ENCODE measurements at regions not wholly inside any gene's neighbourhood (a gene's known extent, or its start where the extent isn't known, plus 50 kb on each side); places are given as distances from the start of the nearest gene placed in this dataset.
"Not testable (repeated sequence)": the region's sequence is repeated elsewhere in the genome, so short reads cannot be mapped to it uniquely, and the experiment has no call there.

DNA sequence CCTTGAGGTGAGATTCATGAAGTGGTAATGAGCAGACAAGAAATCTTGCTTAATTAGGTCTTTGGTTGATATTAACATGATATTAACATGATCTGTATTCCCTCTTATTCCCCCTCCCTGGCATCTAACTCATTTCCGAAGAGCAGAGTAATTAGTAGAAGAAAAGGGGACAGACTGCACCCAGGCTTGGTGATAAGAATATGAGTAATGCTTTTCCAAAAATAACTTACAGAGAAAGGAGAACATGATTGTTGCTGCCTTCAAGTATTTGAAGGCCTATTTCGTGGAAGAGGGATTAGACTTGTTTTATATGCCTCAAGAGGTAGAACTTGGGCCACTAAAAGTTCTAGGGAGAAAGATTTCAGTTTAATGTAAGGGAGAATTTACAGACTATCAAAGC is 130.6 kb upstream of the ATP5MC3 start:
- DNase-seq = no peak

DNA sequence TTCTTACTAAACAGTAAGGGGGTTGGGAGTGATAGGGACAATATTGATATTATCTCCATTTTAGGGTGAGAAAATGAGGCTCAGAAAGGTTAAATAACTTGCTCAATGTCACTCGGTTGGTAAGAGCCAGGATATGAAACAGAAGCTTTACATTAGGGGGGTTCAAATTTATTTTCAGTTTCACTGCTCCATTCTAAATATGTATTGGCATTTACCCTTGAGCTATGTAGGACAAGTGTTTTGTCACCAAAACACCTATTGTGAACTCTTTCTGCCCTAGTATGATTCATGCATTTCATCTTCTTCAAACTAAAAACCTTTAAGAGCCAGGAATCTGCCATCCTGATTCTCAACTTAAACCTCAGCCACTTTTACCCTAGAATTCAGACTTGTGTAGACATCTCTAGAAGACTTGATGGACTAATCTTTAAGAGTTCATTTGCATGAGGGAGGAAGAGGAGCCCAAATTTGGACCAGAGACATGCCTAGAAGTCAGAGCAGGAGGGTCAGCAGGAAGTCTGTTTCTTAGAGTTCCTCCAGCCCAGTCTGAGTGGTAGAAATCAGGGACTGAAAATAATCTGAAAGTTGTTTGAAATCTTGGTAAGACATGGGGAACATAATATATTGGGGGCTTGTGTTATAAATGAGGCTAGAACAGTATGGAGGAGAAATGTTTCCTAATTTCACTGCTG is 129.4 kb upstream of the ATP5MC3 start:
- DNase-seq = no peak

DNA sequence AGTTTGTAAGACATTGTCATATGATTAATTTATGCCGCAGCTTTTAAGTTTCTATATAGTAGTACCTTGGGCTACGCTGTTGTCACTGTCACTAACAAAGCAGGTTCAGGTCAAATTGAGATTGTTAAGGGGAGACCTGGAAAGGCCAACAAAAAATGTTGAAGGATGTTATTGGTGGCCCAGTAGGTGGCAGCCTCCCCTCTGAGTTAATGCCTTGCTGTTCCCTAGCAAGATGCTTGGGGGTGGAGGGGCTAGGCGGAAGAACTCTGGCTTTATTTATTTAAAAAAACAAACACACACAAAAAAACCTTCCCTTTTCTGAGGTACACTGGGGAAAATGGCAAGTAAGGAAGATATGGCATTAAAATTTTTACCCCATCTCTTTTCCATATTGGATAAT is 128.3 kb upstream of the ATP5MC3 start:
- peak; percentile 45 for DNase-seq

DNA sequence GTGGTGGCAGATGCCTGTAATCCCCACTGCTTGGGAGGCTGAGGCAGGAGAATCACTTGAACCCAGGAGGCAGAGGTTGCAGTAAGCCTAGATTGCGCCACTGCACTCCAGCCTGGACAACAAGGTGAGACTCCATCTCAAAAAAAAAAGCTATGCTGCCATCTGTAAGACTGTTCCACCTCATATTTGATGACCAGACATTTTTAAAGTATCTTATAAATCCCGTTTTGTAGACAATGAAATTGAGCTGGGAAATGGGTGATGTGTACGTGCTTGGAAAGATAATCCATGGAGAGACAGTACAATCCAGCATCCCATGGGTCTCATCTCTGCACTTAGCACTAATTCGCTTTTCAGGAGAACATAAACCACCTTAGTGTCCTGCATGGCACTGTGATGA is 126.5 kb upstream of the ATP5MC3 start:
- DNase-seq = no peak

DNA sequence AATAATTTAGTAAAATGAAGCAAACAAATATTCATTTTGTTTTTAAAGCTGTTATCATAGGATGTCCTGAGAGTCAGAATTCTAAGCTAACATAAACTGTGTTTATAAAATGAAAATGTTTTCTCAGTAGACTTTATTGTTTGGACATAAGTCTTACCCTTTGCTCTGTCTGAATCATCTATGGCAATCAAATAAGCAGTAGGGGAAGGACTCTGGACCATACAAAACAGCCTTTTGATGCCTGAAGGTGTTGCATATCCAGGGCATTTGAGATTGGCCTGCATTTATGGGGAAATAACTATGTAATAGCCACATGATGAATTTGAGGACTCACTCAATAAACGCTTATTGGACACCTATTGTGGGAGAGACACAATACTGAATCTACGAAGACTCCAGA is 123.0 kb upstream of the ATP5MC3 start:
- no peak for DNase-seq

DNA sequence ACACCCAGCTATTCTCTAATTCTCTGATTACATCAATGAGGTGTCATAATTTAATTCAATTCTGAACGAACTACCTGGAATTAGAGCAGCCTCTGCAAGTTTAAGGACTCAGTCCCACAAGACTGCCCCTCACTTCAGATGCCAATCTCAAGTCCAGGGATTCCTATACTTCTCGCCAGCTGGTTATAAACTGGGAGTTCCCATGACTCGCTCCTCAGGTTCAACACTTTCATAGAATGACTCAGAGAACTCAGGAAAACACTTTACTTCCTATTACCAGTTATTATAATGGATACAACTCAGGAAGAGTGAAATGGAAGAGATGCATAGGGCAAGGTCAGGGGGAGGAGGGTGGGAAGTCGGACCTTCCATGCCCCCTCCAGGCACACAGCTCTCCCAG is 112.3 kb upstream of the ATP5MC3 start:
- DNase-seq = no peak

DNA sequence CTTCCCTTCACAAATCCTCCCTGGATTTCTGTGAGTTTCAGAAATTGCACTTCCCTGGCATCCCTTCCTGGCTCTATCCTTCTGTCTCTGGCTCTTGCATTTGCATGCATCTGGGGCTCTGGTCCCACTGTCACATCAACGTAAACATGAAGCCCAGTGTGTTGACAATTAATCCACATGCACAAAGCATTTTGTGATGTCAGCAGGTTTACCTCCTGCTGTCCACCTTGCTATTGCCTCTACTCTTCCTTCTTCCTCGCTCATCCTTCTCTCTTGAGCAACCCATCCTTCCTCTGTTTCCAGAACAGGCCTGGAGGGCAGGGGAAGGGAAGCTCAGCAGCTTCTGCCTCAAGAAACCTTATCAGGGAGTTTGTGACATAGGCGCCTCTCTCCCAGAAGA is 111.7 kb upstream of the ATP5MC3 start:
- no peak for DNase-seq

DNA sequence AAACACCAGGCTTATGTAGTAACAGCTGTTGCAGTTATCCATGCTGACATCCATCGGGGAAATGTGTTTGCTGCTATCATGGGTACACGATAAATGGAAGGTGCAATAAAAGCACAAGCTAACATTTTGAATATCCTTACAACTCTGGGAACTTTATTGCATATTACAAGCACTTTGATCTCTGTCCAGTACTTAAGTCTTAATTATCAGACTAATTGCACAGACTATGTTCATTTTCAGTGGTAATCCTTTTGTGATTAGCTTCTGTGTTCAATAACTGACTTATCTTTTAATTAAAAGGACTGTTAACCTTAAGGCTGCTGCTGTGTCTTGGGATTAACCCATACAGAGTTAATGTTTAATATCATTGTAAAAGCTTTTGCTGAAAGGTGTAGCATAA is 101.4 kb upstream of the ATP5MC3 start:
- DNase-seq = no peak

DNA sequence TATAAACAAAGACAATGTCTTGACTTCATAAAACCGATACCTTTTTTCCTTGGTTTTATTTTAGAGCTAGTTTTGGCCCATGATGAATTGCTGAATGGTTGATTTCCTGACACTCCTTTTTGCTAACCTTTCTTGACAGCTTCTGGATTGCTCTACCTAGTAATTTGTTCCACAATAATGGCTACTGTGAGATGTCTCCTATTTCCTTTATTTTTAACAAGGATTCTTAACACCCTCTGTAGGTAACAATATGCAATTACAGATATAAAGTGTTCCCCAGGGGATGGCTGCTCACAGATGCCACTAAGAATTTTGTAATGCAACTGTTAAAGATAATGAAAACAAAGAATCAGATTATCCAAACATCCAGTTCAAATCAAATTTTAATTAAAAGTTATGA is 100.8 kb upstream of the ATP5MC3 start:
- DNase-seq = peak; percentile 81

DNA sequence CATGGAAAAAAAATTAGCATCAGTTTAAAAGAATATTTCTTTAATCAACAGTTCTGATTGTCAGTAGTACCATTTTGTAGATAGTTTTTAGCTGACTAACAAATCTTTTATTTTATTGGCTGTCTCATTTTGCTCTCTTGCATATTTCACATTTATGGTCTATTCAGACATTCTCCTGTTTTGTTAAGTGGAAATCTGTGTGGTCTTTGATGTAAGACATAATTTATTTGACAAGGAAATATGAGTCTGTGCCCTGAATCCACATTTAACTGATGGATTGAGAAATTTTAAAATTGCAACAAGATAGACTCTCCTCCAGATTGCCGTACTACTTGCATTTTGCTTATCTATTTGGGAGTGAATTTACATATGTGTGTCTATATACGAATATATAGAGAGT is 96.3 kb upstream of the ATP5MC3 start:
- no peak for DNase-seq

DNA sequence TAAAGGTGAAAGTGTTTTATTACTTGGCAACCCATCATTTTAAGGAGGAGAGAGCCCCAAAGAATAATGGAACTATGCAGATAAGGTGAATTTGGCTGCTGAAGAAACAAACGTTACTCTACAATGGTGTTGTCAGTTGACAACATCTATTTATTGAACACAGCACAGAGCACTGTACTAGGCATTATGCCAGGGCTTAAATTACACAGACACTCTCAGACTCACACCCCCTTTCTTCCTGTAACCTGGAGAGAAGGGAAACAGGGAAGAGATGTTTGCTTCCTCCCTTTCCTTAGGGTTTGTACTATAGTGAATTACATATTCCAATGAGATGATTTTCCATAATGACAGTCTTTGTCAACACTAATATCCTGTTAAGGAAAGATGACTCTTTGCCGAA is 94.0 kb upstream of the ATP5MC3 start:
- DNase-seq = peak; percentile 5

DNA sequence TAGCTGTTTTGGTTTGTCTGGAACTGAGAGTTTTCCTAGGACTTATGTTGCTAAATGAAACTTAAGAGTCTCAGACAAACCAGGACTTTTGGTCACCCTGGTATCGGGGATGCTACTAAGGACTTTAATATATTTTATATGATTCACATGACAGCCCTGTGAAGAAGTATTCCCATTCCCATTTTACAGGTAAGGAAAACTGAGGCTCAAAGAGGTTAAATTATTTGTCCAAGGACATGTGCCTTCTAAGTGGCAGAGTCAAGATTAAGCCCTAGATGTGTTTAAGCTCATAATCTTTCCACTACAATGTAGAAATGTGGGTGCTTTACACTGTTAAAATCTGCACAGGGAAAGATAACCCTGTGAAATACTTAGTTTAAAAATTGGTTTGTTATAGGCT is 77.7 kb upstream of the ATP5MC3 start:
- no peak for DNase-seq

DNA sequence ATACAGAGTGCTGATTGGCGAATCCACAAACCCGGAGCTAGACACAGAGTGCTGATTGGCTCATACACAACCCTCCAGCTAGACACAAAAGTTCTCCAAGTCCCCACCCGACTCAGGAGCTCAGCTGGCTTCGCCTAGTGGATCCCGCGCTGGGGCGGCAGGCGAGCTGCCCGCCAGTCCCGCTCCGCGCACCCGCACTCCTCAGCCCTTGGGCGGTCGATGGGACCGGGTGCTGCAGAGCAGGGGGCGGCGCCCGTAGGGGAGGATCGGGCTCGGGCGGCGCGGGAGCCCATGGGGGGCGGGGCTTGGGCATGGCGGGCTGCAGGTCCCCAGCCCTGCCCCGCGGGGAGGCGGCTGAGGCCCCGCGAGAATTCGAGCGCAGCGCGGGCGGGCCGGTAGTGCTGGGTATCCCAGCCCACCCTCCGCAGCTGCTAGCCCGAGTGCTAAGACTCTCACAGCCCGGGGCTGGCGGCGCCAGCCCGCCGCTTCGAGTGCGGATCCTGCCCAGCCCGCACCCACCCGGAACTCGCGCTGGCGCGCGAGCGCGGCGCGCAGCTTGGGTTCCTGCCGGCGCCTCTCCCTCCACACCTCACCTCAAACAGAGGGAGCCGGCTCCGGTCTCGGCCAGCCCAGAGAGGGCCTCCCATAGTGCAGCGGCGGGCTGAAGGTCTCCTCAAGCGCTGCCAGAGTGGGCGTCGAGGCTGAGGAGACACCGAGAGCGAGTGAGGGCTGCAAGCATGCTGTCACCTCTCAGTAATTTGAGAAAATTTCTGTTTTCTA is 75.5 kb upstream of the ATP5MC3 start:
- DNase-seq = no peak

DNA sequence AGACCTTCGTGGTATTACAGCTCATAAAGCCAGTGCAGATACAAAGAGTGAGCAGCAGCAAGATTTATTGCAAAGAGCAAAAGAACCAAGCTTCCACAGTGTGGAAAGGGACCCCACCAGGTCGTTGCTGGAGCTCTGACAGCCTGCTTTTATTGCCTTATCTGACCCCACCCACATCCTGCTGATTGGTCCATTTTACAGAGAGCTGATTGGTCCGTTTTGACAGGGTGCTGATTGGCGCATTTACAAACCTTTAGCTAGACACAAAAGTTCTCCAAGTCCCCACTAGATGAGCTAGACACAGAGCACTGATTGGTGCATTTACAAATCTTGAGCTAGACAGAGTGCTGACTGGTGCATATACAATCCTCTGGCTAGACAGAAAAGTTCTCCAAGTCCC is 74.9 kb upstream of the ATP5MC3 start:
- not testable (repeated sequence) for DNase-seq

DNA sequence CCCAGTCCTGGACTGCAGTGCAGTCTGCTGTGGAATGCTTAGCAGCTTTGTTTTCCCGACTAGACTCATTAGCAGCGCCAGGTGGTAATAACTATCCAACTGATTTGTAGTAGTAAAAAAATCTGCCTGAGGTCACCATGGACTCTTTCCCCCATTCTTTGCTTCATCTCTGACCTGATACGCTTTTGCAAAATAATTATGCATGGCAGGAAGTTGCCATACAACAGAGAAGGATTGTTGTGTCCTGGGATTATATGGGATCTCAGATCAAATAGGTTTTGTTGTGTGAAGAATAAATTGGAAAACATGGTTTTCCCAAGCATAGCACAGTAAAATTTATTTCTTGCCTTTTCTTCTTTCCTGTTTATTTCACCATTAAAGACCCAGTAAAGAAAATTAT is 72.4 kb upstream of the ATP5MC3 start:
- DNase-seq = no peak

DNA sequence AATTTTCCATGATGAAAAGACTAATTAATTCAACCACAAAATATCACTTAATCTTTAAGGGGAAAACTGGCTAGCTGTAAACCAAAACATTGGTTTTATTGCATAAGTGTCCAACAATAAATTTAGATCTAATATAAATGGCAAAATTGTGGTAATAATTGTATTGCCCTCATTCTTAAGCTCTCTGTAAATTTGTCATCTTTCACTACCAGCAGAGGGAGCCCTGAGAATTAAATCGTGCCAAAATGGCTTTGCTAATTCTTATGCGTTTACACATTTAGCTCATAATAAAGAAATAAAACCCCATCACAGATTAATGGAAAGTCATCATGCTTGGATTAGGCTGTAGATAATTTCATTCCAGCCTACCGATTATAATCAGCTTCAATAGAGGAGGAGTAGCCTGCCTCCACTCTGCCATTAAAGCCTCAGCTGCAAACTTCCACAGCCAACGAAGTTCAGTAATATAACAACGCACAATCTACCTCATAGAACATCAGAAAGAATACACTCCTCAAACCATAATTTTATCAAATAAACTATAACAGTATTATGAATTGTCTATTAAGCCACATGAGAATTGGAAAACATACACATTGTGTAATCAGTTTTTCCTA is 70.0 kb upstream of the ATP5MC3 start:
- DNase-seq = peak; percentile 44

DNA sequence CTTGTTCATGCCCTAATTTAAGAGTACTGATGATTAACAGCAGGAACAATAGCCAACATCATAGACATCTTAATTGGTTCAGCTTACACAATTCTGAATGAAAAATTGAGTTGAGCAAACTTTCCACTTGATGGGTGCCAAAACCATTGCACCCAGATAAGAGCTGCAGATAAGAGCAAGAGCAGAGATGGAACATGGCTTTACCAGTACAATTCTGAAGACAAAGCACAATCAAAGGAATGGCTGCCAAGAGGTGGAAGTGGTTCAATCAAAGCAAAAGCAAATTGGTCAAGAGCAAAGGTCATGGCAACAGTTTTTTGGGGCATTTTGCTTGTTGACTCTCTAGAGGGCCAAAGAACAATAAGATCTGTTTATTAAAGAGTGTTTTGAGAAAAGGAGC is 65.6 kb upstream of the ATP5MC3 start:
- no peak for DNase-seq

DNA sequence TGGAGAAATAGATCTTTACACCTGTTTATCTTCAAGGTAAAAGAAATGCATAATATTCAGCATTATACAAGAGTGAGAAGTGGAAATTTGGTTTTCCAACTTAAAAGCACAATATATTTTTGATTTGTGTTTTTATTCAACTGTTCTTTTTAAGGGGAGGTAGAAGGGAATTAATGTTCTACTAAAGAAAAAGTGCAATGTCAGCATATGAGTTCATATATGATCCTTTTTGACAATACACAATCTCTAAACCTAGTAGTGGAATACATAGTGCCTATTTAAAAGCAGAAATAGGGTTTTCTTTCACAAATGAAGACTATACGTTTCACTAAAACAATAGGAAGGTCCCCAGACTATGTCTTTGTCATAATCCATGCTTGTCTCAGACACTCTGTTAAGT is 63.2 kb upstream of the ATP5MC3 start:
- DNase-seq = no peak

DNA sequence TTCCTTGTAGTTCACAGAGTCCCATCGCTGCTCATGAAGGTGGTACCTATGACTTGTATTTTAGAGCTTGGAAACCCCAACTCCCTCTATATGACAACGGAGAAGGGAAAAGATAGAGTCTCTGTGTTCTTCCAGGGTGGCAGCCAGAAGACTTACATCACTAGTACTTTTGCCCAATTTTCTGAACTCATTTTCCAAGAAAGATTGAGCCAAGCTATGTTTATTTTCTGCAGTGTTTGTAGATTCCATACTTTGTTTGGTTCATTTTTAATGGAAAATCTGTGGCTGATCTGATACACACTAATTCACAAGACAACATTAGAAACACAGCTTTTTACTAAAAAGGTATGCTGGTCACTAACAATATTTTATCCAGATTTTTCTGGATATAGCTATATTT is 60.2 kb upstream of the ATP5MC3 start:
- DNase-seq = no peak

DNA sequence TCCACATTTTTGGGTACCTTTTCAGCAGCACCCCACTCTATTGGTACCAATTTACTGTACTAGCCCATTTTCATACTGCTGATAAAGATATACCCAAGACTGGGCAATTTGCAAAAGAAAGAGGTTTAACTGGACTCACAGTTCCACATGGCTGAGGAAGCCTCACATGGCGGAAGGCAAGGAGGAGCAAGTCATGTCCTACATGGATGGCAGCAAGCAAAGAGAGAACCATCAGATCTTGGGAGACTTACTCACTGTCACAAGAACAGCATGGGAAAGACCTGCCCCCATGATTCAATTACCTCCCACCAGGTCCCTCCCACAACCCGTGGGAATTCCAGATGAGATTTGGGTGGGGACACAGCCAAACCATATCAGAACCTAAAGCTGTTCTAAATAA is 58.5 kb upstream of the ATP5MC3 start:
- not testable (repeated sequence) for DNase-seq

DNA sequence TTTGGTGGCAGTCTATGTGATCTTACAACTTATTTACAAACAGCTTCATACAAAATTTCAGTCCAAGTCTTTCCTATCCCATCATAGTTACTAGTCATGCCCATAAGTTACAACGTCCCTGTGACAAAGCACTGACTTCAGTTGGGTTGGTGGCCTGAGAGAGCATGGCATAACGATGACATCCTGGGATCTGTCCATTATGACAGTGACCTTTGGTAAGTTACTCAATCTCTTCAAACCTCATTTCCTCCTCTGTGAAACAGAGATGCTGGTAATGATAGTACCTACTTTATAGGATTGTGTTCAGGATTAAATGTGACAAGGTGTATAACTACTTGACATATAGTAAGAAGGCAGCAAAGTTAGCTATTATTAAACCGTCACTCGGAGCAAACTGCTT is 55.4 kb upstream of the ATP5MC3 start:
- DNase-seq = no peak

DNA sequence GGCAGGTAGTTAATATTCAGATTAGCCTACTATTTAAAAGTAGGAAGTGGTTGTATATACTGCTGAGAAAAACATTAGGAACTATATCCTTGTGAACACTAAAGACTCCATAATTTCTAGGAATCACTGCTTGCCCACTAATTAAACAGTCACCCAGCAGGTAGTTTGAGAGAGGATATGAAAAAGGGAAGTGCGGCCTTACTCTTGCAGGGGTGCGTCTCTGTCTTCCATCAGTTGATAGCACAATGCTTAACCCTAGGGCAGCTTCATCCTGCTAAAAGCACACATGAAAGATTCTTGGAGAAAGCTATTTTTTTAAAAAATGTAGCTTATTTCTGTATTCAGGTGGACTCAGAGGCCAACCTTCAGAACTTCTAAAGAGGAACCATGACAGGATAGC is 53.1 kb upstream of the ATP5MC3 start:
- no peak for DNase-seq

DNA sequence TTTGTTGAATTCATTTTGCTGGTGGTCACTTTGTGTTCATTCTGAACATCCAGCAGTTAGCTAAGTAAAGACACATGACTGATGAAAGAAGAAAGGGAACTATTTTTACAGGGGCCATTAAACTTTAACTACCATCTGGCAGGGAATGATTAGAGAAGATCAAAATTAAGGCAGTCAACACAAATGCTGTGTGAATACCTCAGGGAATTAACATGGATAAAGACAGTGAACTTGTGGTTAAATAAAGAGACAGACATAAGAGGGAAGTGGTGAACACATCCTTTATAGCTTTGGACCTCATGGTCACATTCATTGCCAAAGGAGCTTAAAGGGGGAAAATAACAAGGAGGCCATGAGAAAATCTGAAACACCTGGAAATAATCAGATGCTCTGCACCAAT is 52.6 kb upstream of the ATP5MC3 start:
- no peak for DNase-seq

DNA sequence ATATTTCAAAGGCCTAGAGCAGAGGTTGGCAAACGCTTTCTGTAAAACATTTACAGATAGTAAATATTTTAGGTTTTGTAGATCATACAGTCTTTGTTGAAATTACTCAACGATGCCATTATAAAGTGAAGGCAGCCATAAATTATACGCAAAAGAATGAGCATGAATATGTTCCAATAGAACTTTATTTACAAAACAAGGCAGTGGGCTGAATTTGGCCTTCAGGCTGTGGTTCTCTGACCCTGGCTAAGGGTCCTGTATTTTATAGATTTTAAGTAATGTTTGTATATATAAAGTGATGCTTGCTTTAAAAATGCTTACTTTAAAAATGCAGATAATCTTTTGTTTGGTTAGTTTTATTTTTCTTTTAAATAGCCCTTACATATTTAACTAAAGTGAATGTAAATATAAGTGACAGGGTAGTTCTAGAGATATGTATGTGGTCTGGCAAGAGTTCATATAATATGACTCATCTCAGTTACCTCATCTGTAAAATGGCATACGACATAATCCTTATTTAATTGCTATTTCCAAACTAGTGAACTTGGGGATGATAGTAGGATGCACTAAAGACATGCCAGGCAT is 51.7 kb upstream of the ATP5MC3 start:
- DNase-seq = no peak
